Activated T-cell treated with anti-CD3 and anti-CD28 coated beads for 1 hour (primary cell): ENCODE measurements at regions not wholly inside any gene's neighbourhood (a gene's known extent, or its start where the extent isn't known, plus 50 kb on each side); places are given as distances from the start of the nearest gene placed in this dataset.

Experiments
- DNase-seq: peaks from one replicate; pipeline ENCODE4 v3.0.0-alpha.2; 2020; ENCODE audit warnings: low read depth

DNA sequence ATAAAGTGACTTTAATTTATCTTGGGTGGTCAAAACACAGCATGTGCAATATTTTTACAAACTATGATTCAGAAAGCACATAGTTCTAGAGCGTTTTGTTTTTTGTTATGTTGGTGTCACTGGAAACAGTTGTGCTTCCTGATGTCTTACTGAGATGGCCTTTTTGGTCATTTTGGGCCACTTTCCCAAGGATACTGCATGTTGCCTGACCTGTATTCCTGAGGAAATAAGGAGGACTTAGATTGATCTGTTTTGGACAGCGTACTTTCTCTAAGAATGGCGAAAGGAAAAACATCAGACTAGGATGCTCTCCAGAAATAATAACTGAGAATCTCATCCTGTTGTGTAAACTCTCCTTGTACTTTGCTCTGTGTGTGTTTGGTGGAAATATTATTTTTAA, 451.2 kb downstream of the USP25 start:
- no peak for DNase-seq

DNA sequence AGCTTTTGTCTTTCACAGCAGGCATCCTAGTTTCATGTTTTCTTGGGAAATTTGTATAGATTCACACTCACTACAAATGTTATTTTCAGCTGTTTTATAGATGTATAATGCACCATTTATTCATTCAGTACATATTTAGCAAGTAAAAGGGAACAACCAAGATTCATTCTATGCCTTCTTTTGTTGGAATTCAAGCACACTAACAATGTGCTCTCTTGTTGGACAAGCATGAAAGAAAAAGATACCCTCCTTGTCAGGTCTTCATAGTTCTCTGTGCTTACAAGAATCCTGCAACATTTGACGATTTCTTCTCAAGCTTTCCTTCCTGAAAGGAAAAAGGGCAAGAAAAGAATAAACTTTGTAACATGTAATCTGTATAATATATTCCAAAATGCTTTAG, 456.0 kb downstream of the USP25 start:
- no peak for DNase-seq

DNA sequence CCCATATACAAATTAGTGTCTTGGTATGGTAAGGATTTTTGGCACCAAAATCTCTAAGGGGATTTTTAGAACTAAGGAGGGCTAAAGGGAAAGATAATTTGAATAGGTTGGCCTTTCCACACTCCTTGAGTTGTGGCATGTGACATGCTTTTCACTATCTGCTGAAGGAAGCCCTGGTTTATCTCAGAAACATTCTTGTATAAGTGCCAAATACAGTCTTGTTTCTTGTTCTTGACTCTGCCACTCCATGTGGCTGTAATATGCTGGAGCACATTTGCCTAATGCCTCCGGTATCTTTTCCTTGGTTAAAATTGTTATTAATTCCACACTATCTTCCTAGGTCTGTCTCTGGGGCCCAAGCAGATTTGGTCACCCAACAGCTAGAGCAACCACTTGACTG, 457.0 kb downstream of the USP25 start:
- no peak for DNase-seq

DNA sequence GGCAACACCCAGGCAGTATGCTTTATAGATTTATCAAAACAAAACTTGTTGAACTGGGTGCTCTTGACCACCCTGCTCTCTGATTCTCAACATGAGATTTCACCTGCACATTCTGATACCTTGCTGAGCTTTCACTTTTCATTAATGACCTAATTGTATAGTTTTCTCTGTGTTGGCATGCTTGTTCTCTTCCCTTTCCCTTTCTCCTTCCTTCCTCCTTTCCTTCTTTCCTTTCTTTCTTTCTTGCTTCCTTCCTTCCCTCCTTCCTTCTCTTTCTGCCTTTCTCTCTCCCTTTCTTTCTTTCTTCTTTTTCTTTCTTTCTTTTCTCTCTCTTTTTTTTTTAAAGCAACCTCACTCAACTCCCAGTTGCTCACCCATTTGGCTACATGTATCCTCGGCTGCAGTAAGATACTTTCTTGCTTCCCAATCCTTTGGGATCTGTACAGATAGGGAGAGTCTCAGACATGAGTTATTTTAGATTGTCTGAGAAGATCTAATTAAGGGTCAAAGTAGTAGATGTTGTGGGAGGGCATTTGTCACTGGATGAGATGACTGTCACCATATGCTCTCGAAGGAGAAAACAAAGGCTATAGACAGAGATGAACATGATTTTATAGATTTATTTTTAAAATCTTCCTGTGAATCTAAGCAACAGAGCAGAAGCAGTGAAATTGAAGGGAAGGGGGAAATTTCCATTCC, 458.0 kb downstream of the USP25 start:
- no peak for DNase-seq

DNA sequence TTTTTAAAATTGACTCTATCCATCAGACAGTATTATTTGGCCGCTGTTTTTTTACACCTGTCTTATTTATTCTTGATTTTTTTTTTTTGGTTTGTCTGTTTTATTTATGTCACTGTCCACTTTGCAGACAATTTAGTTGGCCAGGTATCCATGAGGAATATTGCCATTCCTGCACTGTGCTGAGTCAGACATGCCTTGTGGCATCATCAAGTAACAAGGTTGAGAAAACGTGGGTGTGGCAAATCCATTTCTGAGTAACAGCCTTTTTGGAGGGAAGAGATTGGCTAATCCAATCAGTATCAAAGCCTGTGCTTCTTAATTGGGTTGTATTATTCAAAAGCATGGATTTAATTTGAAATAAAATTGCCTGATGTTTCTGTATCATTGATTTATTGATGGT, 463.1 kb downstream of the USP25 start:
- no peak for DNase-seq

DNA sequence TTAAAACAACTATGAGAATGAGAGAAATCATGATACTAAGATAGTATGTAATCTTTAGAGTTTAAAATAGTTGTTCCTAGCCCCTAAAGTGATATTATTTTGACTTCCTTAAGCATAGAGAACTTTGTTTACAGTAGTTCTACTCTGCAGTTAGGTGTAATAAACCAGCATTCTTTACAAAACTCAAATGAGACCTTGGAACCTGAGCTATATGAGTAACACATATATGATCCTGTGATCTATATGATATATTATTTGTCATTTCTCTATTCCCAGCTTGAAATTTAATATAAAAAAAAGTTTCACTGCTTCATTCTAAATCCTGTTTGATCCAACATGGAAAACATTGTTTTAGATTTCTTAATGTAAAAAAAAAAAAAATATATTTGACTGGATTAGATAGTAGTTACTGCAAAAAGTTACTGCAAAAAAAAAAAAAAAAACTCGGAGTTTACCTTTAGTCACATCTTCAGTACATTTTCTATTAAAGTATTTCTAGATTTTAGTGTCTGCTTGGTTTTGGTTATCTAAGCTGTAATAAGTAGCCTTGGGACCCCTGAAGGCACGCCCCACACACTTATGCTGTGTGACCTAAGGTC, 463.8 kb downstream of the USP25 start:
- DNase-seq, result no peak

DNA sequence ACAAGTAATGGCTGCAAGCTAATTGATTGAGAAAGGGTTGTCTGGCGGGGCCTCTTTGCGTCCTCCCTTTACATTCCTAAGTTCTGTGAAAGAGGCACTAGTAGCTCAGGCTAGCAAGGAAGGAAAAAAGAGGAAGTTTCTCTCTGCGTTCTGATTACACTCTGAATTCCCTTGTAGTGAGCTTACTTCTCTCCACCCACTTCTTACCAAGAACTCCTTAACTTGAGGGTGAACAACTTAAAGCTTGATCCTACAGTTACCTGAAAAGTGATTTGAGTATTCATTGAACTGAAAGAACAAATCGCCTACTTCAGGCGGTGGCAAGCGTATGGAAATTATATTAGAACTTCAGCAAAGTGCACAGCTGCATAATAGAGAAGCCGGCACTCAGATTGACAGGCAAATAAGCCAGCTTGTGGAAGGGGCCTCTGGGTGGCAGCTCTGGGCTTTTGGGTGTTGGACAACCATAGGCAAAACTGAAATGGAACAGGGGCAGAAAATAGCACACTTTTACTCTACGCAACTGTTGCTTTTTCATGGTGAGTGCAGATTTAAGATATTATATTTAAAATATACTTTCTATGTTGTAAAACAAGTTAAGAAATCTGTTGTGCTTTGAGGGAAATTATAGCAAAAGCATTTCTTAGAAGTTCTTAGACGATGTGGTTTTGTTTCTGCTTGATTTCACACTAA, 464.5 kb downstream of the USP25 start:
- no peak for DNase-seq

DNA sequence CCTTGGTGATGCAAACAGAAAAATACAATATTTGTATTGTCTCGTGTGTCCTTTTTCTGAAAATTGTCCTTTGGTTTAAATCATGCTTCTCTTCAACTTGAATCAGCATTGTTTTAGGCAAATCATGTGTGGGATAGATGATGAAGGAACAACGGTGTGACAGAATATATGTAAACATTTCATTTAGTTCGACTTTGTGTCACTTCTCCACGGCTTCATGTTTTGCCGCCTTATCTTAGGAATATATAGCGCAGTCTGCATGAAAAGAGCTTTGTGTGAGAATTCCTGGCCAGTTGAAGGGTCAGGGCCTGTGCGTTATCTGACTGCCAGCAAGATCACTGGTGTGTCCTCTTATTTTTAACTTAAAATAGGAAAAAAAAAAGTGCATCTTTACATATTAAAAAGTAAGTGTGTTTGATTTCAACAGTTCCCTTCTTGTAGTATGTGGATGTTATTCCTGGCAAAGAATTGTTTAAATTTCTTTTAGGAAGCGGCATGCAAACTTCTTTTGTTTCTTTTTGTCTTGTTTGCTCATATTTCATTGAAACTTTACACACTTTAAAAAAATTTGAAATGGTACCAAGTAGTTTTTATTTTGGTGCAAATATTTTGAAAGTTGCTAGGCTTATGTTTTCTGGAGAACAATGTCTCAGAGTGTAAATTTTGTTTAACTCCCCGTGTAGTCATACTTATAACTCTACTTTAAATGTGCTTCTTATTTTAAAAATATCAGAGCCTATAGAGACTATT, 465.2 kb downstream of the USP25 start:
- no peak for DNase-seq

DNA sequence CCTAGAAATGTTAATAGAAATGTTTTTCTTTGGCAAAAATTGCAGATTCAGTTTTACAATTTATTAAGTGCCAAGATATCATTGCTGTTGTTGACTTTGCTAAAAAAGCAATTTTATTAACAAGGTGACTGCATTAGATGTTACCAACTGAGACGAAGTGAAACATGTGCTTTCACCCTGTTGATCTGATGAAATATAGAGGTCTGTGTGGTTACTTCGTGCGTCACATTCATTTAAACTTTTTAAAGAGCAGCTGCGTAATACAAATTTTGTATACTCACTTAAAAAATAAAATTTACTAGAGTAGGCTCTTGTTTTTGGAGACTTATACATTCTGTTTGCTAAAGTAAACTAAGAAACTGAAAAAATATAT, 465.7 kb downstream of the USP25 start:
- no peak for DNase-seq

DNA sequence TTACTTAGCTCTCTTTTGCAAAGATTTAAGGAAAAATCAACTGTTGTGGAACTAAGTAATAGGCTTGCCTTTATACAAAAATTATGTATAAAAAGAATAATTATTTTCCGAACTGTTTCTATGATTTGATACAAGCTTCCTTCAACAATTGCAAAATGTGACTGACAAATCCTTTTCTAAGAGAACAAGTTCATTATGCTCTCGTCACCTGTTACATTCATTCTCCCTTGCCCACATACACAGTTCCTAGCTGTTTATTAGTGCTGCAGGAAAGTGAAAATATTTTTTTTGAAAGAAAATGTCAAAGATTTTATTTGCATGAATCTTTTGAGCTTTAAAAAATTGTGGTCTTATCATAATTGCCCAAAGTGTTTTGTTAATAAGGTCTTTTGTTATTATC, 466.2 kb downstream of the USP25 start:
- no peak for DNase-seq

DNA sequence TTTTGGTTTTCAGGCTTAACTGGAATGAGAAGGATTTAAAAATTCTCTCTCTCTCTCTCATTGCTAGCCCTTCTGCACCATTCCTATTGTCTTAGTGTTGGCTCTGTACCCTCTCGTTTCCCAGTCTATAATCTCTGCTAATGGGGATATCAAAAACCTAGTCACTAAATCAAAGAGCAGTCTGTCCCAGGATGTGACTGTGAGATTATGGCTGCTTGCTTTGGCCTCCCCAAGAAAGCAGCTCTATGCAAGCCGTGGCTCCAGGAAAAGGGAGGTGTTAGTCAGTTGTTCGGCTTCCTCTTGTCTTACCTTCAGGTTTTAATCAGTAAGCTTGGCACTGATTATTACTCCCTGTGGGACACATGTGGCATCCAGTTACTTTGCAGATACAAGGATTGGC, 468.8 kb downstream of the USP25 start:
- no peak for DNase-seq

DNA sequence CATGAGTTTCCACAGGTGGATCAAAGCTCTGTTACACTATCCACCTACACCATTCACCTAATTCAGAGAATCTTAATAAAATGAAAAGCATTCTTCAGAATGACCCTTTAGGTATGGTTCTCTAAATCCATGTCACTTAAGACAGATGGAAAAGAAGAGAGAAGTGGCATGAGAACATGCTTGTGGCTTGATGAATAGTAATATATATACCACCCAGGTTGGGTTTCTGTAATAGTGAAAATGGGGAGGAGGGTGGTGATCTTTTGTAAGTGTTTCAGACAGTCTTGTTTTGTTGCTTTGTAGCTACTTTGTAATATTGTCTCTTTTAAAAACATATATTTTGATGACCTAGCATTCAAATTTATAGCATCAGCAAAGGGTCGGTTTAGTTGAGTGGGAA, 469.8 kb downstream of the USP25 start:
- DNase-seq, result no peak

DNA sequence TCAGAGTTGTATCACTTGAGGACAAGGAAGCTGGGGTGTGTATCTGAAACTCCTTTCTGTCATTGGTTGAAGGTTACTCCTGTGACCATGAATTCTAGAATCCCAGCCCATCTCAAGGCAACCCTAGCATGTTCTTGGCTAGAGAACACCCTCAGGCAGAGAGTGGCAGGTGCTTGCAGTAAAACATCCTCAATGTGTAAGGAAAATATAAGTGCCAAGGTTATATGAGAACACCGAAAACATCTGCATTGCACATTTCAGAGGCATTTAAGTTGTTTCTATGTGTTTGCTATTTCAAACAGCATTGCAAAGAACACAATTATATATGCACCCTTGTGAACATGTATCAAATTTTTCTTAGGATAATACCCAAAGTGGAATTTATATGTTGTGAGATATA, 471.9 kb downstream of the USP25 start:
- DNase-seq, result no peak

DNA sequence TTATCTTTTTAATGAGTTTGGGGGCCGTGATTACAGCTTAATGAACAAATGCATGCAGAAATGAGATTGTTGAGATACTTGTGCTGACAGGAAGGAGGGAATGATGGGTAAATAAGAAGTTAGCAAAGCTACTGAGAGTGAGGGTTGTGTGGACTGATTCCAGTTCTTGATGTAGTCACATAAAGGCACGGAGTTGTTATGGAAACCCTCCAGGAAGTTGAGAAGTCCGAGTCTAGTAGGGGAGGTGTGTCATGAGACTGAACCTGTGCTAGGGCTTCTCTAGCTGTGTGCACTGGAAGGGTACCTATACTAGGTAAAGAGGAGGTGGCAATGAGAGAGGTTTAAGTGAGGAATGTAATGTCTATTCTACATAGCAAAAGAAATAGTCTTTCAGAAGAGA, 475.7 kb downstream of the USP25 start:
- no peak for DNase-seq

DNA sequence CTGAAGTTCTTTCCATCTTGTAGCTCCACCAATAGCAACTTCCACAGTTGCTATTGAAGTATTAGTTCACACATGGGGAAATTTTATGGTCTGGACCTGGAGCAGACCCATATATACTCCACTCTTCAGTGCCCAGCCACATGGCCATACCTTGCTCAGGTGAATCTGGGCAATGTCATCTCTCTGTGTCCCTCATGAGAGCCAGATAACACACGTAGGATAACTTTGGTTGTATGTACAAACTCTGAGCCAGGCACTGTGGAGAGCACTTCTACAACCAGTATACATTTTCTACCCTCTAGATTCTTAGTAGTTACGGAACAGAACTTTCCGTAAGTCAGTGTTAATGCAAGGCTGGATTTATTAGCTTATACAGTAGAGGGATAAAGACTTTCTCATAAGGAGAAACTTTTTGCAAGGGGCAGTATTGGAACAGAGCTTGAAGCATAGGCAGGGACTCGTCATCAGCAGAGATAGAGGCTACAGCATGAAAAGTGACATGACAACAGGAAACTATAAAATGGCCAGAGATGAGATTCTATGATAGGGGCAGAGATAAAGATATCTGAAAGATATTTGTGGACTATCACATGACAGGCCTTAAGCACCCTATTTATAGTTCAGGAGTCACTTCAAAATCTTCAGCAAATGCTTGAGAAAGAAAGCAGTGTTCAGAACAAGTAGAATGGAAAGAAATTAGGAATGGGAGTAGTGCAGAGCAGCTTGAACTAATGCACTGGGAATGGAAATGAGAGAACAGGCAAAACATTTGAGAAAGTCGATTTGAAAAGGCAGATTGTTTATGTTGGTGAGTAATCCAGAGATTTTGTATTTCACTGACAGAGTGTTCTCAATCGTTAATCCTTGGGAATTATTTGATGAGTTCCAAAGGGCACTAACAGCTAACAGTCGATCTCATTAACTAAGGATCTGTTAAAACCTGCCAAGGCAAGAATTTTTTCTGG, 481.8 kb downstream of the USP25 start:
- no peak for DNase-seq

DNA sequence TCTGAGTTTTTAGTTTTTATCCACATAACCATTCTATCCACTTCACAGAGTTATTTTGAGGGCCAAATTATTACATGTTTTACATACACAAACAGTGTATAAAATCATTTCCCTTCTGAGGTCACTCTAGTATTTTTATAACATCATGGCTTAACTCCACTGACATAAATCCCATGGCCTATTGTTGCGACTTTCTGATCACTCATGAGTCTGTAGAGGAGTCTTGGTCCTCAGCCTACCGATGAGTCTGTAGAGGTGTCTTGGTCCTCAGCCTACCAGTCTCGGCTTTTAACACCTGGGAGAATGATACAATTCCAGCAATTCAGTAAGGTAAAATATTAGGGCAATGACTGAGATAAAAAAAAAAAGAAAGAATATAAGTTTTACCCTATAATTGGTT, 483.7 kb downstream of the USP25 start:
- no peak for DNase-seq

DNA sequence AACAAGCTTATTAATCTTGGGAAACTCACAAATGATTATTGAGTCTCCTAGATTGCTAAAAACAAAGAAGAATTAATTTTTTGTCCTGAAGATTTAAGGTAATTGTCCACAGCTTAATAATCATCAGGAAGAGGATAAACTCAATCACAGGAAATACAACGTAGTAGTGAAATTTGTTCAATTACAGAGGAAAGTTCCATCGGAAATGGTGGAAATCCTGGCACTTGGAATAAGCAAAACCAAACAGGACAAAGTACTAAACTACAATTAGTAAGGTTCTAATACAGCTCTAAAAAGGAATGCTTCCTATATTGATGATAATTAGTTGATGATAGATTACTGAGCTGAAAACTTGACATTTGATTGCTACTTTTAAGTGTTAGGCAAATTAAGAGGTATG, 485.4 kb downstream of the USP25 start:
- no peak for DNase-seq

DNA sequence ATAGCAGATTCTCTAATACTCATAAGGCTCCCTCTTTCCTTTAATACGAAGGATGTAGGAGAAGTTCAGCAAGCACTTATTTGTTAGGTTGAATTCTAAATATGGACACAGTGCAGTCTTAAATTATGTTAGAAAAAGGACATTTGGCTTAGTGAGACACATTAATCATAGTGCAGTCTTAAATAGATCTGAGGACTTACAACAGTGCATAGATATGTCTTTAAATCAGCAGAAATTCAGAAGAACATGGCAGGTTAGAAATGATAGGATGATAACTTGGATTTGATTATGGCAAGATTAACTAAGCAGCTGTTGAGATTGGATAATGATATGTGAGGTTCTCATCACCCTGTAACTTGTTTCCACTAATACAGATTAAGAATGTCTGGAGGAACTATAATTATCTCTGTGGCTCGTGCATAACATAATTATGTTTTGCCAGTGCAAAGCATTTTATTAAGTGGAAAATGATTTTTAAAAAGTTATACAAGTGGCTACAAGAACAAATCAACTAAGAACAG, 485.9 kb downstream of the USP25 start:
- no peak for DNase-seq

DNA sequence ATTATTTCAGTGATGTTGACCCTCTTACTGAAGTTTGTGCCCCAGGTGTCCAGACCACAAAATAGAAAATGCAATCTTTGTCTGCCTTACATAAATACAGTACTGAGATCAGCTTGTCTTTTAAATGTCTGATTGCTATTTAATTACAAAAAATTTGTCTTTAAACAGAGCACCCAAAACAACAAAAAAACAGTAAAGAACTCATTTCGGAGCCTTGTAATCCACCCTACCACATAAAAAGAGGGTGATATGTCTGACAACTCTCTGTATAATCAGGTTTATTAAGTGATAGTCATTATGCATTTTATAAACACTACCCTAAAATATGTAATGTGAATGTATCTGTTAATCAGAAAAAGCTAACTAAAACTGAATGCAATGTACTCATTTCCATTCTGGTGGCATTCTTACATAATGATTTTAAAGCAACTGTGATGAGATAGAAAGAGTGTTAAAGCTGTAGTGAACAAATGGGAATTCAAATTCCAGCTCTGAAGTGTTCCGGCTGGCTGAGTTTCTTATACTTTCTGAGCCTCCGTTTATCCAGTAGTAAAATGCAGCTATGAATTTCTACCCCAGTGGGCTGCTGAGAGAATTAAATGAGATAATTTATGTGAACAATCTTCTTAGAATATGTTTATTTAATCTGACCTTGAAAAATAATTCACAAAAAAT, 486.6 kb downstream of the USP25 start:
- no peak for DNase-seq

DNA sequence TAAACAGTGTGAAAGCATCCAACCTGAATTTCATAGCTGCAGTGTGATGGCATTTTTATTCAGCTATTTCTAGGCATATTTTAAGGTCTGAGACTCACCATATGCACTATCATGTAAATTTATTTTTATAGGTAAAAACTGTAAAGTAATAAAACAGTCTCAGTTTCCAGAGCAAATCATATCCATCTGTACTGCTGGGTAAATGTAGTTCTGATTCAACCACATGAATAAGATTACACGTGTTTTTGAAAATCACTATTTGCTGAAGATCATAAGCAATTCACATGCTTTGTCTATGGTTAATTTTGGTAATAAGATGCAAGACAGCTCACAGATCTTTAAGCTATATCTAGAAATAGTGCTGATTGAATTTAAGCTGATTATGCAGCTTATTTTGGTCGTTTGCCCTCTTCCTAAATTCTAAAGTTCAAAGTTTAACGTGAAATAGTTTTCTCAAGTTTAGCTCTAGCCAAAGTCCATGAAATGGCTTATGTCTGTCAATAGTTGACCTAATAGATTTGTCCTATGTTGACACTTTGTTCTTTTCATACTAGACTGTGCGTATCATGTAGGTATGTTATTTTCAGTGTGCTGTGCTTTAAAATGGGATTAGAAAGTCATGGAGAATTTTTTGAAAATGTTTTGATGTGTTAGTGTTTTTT, 489.0 kb downstream of the USP25 start:
- no peak for DNase-seq
